ENCODE measurements at regions not wholly inside any gene's neighbourhood (a gene's known extent, or its start where the extent isn't known, plus 50 kb on each side); places are given as distances from the start of the nearest gene placed in this dataset.

DNA sequence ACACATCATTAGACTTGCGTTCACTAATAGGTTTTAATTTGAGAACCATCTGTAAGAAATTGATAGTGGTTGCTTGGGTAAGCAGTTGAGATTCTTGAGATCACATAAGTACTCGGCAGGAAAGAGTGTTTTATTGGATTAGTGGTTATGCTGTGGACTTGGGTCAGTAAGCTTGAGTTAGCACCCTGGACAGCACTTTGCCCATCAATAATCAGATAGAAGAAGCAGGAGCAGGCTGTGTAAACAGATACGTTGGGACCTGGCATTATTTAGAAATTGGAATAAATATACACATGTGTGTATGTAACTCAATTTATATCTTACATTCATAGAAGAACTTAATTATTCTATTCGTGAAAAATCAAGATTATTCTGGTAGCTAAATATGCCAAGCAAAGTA lies 357.5 kb upstream of the SMIM31 start:
- TF ChIP-seq, protein P1, sequence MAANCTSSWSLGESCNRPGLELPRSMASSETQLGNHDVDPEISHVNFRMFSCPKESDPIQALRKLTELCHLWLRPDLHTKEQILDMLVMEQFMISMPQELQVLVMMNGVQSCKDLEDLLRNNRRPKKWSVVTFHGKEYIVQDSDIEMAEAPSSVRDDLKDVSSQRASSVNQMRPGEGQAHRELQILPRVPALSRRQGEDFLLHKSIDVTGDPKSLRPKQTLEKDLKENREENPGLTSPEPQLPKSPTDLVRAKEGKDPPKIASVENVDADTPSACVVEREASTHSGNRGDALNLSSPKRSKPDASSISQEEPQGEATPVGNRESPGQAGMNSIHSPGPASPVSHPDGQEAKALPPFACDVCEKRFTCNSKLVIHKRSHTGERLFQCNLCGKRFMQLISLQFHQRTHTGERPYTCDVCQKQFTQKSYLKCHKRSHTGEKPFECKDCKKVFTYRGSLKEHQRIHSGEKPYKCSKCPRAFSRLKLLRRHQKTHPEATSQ (tag by site-specific recombination; IDR thresholded peaks at IDR 0.05): no peak
- no peak for TF ChIP-seq ZNF610 (tag by site-specific recombination; IDR thresholded peaks at IDR 0.05; ENCODE audit: borderline replicate concordance)
